H9 (cell line): ENCODE measurements at regions not wholly inside any gene's neighbourhood (a gene's known extent, or its start where the extent isn't known, plus 50 kb on each side); places are given as distances from the start of the nearest gene placed in this dataset.

Experiments
- DNase-seq: peaks from one replicate; pipeline ENCODE4 v3.0.0-alpha.2; 2017
- H2AFZ ChIP-seq: one replicate; pipeline ENCODE4 v1.6.1; 2013; ENCODE audit warnings: mild to moderate bottlenecking, low read length, control low read depth, moderate library complexity
- H2AK5ac ChIP-seq: 2 replicates; pipeline ENCODE4 v1.6.1; 2013; ENCODE audit warnings: low read length, control low read depth, mixed read lengths; ENCODE audit not compliant: insufficient read length
- H2BK120ac ChIP-seq: one replicate; pipeline ENCODE4 v1.6.1; 2013; ENCODE audit warnings: low read depth, mild to moderate bottlenecking, low read length, control low read depth, inconsistent platforms; ENCODE audit not compliant: poor library complexity, severe bottlenecking
- H2BK12ac ChIP-seq: 2 replicates; pipeline ENCODE4 v1.6.1; 2013; ENCODE audit warnings: low read length, control low read depth, mixed read lengths, low read depth; ENCODE audit not compliant: insufficient read length
- H2BK15ac ChIP-seq: 2 replicates; pipeline ENCODE4 v1.6.1; 2013; ENCODE audit warnings: low read depth, low read length, control low read depth
- H2BK20ac ChIP-seq: one replicate; pipeline ENCODE4 v1.6.1; 2013; ENCODE audit warnings: low read depth, mild to moderate bottlenecking, low read length, control low read depth, inconsistent platforms; ENCODE audit not compliant: poor library complexity, severe bottlenecking
- H2BK5ac ChIP-seq: 2 replicates; pipeline ENCODE4 v1.6.1; 2013; ENCODE audit warnings: low read length, control low read depth, mixed read lengths; ENCODE audit not compliant: insufficient read length
- H3K14ac ChIP-seq: 2 replicates; pipeline ENCODE4 v1.6.1; 2013; ENCODE audit warnings: low read length, control low read depth; ENCODE audit not compliant: insufficient read depth
- H3K18ac ChIP-seq: 2 replicates; pipeline ENCODE4 v1.6.1; 2013; ENCODE audit warnings: low read depth, mild to moderate bottlenecking, mixed read lengths, low read length, control low read depth; ENCODE audit not compliant: insufficient read length
- H3K23ac ChIP-seq: 2 replicates; pipeline ENCODE4 v1.6.1; 2013; ENCODE audit warnings: low read length, control low read depth, mixed read lengths, low read depth; ENCODE audit not compliant: insufficient read length
- H3K23me2 ChIP-seq: 2 replicates; pipeline ENCODE4 v1.6.1; 2013; ENCODE audit warnings: low read depth, mild to moderate bottlenecking, mixed read lengths, low read length, control low read depth; ENCODE audit not compliant: insufficient read length, poor library complexity, severe bottlenecking
- H3K27ac ChIP-seq: 2 replicates; pipeline ENCODE4 v1.5.1; 2013; ENCODE audit warnings: low read length, control low read depth, mixed read lengths, low read depth; ENCODE audit not compliant: insufficient read length
- H3K27me3 ChIP-seq: 2 replicates; pipeline ENCODE4 v1.6.1; 2013; ENCODE audit warnings: low read length, control low read depth, inconsistent platforms; ENCODE audit not compliant: insufficient read depth
- H3K4ac ChIP-seq: 2 replicates; pipeline ENCODE4 v1.6.1; 2013; ENCODE audit warnings: low read depth, mild to moderate bottlenecking, control low read depth, inconsistent platforms, low read length, moderate library complexity
- H3K4me1 ChIP-seq: 2 replicates; pipeline ENCODE4 v1.6.1; 2013; ENCODE audit warnings: low read length, control low read depth, inconsistent platforms; ENCODE audit not compliant: insufficient read depth
- H3K4me2 ChIP-seq: 2 replicates; pipeline ENCODE4 v1.6.1; 2013; ENCODE audit warnings: low read length, control low read depth, mixed read lengths; ENCODE audit not compliant: insufficient read length, insufficient read depth
- H3K56ac ChIP-seq: 2 replicates; pipeline ENCODE4 v1.6.1; 2013; ENCODE audit warnings: low read depth, mild to moderate bottlenecking, mixed read lengths, low read length, control low read depth; ENCODE audit not compliant: insufficient read length
- H3K79me1 ChIP-seq: 2 replicates; pipeline ENCODE4 v1.6.1; 2013; ENCODE audit warnings: low read depth, mild to moderate bottlenecking, moderate library complexity, low read length, control low read depth, inconsistent platforms; ENCODE audit not compliant: insufficient read depth, poor library complexity, severe bottlenecking
- H3K79me2 ChIP-seq: 2 replicates; pipeline ENCODE4 v1.6.1; 2013; ENCODE audit warnings: low read length, control low read depth, inconsistent platforms; ENCODE audit not compliant: insufficient read depth
- H3K9ac ChIP-seq: 2 replicates; pipeline ENCODE4 v1.6.1; 2013; ENCODE audit warnings: low read length, control low read depth, mixed read lengths; ENCODE audit not compliant: insufficient read length; ENCODE audit errors: extremely low read depth
- H3K9me3 ChIP-seq: one replicate; pipeline ENCODE4 v1.6.1; 2013; ENCODE audit warnings: low read depth, low read length, inconsistent platforms; ENCODE audit not compliant: control insufficient read depth
- H3T11ph ChIP-seq: one replicate; pipeline ENCODE4 v1.6.1; 2013; ENCODE audit warnings: mild to moderate bottlenecking, low read length, control low read depth, inconsistent platforms
- H4K20me1 ChIP-seq: one replicate; pipeline ENCODE4 v1.6.1; 2013; ENCODE audit not compliant: control insufficient read depth, insufficient read length, insufficient read depth
- H4K5ac ChIP-seq: 2 replicates; pipeline ENCODE4 v1.6.1; 2013; ENCODE audit warnings: low read depth, mild to moderate bottlenecking, mixed read lengths, low read length, control low read depth; ENCODE audit not compliant: insufficient read length
- H4K8ac ChIP-seq: replicated peaks from 2 replicates; pipeline ENCODE4 v1.6.1; 2013; ENCODE audit warnings: low read length, control low read depth, mixed read lengths, low read depth; ENCODE audit not compliant: insufficient read length
- H4K91ac ChIP-seq: 2 replicates; pipeline ENCODE4 v1.6.1; 2013; ENCODE audit warnings: low read depth, mild to moderate bottlenecking, moderate library complexity, mixed read lengths, low read length, control low read depth; ENCODE audit not compliant: insufficient read length
- H3K27ac Mint-ChIP-seq, 3 experiments: 2 replicates in 2 of 3; 3 replicates in 1 of 3; pipeline ENCODE4 v1.8.0; 2020 to 2021; ENCODE audit warnings: mixed read lengths in 3 of 3, mild to moderate bottlenecking in 1 of 3, moderate library complexity in 1 of 3
- H3K27me3 Mint-ChIP-seq: 2 replicates; pipeline ENCODE4 v1.8.0; 2021; ENCODE audit warnings: low read depth, mild to moderate bottlenecking, moderate library complexity, mixed read lengths
- H3K36me3 Mint-ChIP-seq, 3 experiments: 2 replicates in 2 of 3; 3 replicates in 1 of 3; pipeline ENCODE4 v1.8.0; 2020 to 2021; ENCODE audit warnings: low read depth in 3 of 3, mixed read lengths in 3 of 3; ENCODE audit not compliant: insufficient read depth in 1 of 3
- H3K4me1 Mint-ChIP-seq, 2 experiments: 2 replicates each; pipeline ENCODE4 v1.8.0; 2020; ENCODE audit warnings: mixed read lengths in 2 of 2
- H3K4me3 Mint-ChIP-seq, 2 experiments: 2 replicates in 1 of 2; 3 replicates in 1 of 2; pipeline ENCODE4 v1.8.0; 2020 to 2021; ENCODE audit warnings: mild to moderate bottlenecking in 2 of 2, mixed read lengths in 2 of 2, moderate library complexity in 1 of 2
- H3K9me3 Mint-ChIP-seq, 2 experiments: 2 replicates in 1 of 2; 3 replicates in 1 of 2; pipeline ENCODE4 v1.8.0; 2020; ENCODE audit warnings: mild to moderate bottlenecking in 2 of 2, mixed read lengths in 2 of 2, moderate library complexity in 1 of 2
- WGBS: extraction: QIAGEN DNeasy Blood & Tissue Kit; methylation state at CpG from one replicate; pipeline ENCODE4 v1.1.7; 2013; ENCODE audit warnings: missing lambda C conversion rate, low lambda C conversion rate, mixed read lengths; ENCODE audit not compliant: insufficient read length; ENCODE audit errors: extremely low coverage; 5-methylcytosine and 5-hydroxymethylcytosine counted together
- TF ChIP-seq, protein P1 (sequence below): fragments of 200-600 bp; sonication (generic); conservative IDR thresholded peaks from 3 replicates; pipeline ENCODE4 v1.8.0; 2021; ENCODE audit warnings: antibody characterized with exemption, mild to moderate bottlenecking

DNA sequence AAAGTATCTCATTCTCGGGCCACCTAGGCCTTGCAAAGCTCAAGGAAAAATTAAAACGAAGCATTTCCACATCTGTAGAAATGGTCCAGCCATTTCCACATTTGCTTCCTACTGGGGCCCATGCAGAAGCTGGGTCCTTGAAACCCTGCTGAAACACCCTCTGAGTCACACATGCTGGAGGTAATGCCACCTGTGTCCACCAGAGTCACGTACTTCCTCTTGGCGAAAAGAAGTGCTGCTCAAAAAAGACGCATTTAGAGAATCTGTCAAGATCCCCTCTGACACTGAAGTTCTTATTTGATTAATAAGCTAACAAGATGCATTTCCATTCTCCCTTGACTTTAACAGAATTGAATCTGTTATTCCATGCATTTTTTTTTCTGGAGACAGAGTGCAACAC, 423.2 kb downstream of the PREX1 start:
- Mint-ChIP-seq H3K27ac (no peak overlapping the region), H3K9me3 (no peaks in the 10 kb centered on the region), H3K4me3 (no peak overlapping the region), H3K27me3 (peaks cover 3% of the 10 kb centered on the region; the same call in 1 of the 2 replicates), H3K4me1 (peaks cover 23 to 40% of the 10 kb centered on the region in 2 experiments), H3K36me3 (no peaks in the 10 kb centered on the region)
- Histone ChIP-seq H3K23me2 (no peaks in the 10 kb centered on the region), H3K14ac (no peak overlapping the region), H4K8ac (no peak overlapping the region), H2BK120ac (no peak overlapping the region), H2BK5ac (no peak overlapping the region), H2AFZ (no peak overlapping the region), H3K18ac (no peak overlapping the region), H2AK5ac (no peak overlapping the region), H3K9ac (no peak overlapping the region), H3K23ac (no peak overlapping the region), H3K79me1 (no peaks in the 10 kb centered on the region), H3K56ac (no peak overlapping the region), H3K9me3 (no peaks in the 10 kb centered on the region), H3K79me2 (no peaks in the 10 kb centered on the region), H3K27me3 (no peaks in the 10 kb centered on the region), H4K20me1 (no peaks in the 10 kb centered on the region), H3K4me2 (no peak overlapping the region), H4K91ac (no peak overlapping the region), H3T11ph (no peak overlapping the region), H3K27ac (no peak overlapping the region), H4K5ac (no peak overlapping the region), H3K4me1 (peaks cover 4% of the 10 kb centered on the region; the same call in 1 of the 2 replicates), H2BK15ac (no peak overlapping the region), H2BK12ac (no peak overlapping the region), H2BK20ac (no peak overlapping the region), H3K4ac (no peak overlapping the region)
- TF ChIP-seq, protein P1, sequence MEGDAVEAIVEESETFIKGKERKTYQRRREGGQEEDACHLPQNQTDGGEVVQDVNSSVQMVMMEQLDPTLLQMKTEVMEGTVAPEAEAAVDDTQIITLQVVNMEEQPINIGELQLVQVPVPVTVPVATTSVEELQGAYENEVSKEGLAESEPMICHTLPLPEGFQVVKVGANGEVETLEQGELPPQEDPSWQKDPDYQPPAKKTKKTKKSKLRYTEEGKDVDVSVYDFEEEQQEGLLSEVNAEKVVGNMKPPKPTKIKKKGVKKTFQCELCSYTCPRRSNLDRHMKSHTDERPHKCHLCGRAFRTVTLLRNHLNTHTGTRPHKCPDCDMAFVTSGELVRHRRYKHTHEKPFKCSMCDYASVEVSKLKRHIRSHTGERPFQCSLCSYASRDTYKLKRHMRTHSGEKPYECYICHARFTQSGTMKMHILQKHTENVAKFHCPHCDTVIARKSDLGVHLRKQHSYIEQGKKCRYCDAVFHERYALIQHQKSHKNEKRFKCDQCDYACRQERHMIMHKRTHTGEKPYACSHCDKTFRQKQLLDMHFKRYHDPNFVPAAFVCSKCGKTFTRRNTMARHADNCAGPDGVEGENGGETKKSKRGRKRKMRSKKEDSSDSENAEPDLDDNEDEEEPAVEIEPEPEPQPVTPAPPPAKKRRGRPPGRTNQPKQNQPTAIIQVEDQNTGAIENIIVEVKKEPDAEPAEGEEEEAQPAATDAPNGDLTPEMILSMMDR, result peak; percentile 52
- no peak for DNase-seq
- no CpG with 5 or more reads among the region's 5 CpGs for WGBS
